Testis (tissue), 2 donors: ENCODE measurements at regions not wholly inside any gene's neighbourhood (a gene's known extent, or its start where the extent isn't known, plus 50 kb on each side); places are given as distances from the start of the nearest gene placed in this dataset.

Source experiments
- POLR2A ChIP-seq: fragments of 450-650 bp; IDR thresholded peaks from one replicate; pipeline ENCODE4 v1.6.1; 2017; ENCODE audit warnings: antibody characterized with exemption, mild to moderate bottlenecking, moderate library complexity
- TF ChIP-seq, protein P1 (sequence below), 3 experiments: fragments of 450-650 bp in 2 of 3; fragments of 200-600 bp in 1 of 3; sonication (generic) in 1 of 3; IDR thresholded peaks; one replicate each; pipeline ENCODE4 v1.5.1; 2016 to 2019; ENCODE audit warnings: antibody characterized with exemption in 3 of 3, mild to moderate bottlenecking in 2 of 3, moderate library complexity in 1 of 3

DNA sequence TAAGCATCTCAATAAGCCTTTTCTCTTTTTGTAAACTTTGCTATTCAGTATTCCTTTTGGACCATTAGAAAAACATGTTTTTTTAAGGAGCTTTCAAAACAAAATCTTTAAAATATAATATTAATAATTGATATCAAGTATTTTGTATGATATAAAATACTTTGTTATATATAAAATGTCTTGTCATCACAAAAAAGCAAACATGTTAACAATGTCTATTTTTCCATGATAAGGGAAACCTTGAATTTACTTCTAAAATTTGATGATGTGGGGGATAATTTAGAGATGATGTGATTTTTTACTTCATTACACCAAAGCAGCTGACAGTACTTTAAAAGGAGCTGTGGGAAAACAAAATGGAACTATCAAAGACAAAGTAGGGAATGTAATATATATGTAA is 887.7 kb downstream of the SI start:
- TF ChIP-seq, protein P1, sequence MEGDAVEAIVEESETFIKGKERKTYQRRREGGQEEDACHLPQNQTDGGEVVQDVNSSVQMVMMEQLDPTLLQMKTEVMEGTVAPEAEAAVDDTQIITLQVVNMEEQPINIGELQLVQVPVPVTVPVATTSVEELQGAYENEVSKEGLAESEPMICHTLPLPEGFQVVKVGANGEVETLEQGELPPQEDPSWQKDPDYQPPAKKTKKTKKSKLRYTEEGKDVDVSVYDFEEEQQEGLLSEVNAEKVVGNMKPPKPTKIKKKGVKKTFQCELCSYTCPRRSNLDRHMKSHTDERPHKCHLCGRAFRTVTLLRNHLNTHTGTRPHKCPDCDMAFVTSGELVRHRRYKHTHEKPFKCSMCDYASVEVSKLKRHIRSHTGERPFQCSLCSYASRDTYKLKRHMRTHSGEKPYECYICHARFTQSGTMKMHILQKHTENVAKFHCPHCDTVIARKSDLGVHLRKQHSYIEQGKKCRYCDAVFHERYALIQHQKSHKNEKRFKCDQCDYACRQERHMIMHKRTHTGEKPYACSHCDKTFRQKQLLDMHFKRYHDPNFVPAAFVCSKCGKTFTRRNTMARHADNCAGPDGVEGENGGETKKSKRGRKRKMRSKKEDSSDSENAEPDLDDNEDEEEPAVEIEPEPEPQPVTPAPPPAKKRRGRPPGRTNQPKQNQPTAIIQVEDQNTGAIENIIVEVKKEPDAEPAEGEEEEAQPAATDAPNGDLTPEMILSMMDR (IDR thresholded peaks at IDR 0.05) = no peak
- no peak for TF ChIP-seq POLR2A
